GM19043 (cell line): ENCODE measurements at regions not wholly inside any gene's neighbourhood (a gene's known extent, or its start where the extent isn't known, plus 50 kb on each side); places are given as distances from the start of the nearest gene placed in this dataset.

ENCODE experiments used
- ATAC-seq: cut with Tn5 transposase; IDR thresholded peaks from one replicate; pipeline ENCODE4 v1.9.1; 2021; ENCODE audit warnings: low read depth; ENCODE audit not compliant: unreplicated experiment

DNA sequence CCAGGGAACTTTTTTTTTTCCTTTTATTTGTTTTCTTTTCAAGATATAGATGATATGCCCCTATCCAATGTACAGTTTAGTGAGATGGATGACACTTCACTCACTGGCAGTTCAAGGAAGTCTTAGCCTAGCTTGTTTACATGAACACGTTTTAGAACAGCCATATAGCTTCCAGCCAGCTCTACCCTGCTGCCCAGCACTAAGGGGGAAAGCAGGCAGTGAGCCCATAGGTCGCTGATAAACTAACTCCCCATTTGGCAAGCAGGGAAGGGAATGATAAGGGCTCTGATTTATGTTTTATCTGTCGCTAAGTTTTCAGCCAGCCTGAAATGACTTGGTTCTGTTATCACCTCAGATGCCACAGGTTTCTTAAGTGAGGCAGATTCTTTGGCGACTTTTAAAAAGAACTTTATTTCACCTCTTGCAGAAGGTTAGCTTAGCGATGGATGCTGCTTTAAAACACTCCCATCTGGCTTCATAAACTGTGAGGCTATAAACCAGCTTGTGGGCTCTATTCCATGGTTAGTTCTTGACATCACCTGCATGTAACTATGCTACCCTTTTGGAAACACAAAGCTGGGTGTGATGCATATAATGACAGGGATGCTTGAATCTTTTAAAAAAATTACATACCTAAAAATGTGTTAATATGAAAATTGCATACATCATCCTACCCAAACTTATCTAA lies 348.4 kb downstream of the FBXO8 start:
- no peak for ATAC-seq

DNA sequence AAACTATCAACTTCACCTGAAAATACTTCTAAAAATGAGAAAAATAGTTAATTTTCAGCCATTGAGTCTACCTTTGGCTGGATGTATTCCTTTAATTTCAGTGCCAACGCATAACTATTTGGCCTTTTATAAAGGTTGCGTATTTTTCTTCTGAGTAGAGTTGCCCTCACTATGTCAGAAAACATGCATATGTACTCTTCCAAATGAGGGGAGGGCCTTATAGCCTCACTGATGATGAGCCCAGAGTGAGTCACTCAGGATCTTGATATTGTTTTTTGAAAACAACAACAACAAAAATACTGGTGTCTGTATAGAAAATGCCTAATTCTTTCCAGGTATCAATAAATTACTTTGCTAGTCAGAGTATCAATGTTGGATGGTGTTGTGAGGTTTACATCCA lies 349.3 kb downstream of the FBXO8 start:
- ATAC-seq: no peak

DNA sequence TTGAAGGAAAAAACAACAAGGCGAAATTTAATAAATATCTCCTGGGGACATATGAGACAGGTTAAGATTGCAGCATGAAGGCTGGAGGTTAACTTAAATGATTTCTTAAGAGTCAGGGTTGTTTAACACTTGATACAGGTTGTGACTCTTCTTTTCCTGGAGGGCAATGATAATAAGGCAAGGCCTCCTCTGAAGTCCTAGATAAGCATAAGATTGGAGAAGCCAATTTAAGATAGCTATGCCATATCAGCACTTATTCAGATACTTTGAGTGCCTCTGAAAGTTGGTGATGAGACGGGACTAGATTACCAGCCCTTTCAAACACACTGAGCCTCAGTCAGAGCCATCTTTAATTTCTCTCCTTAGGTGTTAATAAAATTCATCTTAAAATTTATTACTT lies 350.8 kb downstream of the FBXO8 start:
- ATAC-seq: no peak

DNA sequence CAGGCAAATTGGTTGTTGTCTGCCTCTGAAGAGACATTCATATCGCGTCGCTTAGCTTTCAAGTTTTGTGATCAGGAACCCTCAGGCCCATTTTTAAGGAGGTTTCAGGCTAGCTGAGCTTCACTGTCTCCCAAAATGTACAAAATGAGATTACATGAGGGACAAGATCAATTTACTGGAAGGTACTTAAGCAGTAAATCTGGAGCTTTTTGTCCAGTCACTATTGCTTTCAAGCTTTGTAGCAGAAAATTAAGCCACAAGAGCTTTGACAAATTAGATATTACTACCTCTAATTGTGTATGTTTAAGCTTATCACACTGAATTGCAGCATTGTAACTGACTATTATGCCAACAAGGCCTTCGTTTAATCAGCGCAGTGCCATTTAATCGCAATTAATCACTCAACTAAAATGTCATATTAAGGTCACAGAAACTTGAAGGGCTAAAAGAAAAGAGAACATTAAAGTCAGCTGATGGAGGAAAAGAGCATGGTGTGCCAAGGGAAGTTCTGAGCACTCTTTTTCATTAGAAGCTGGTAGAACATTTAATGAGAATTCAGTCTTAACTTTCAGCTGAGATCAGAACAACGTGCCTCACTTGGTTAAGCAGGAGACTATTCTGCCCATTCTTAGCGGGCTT lies 353.0 kb downstream of the FBXO8 start:
- ATAC-seq: no peak

DNA sequence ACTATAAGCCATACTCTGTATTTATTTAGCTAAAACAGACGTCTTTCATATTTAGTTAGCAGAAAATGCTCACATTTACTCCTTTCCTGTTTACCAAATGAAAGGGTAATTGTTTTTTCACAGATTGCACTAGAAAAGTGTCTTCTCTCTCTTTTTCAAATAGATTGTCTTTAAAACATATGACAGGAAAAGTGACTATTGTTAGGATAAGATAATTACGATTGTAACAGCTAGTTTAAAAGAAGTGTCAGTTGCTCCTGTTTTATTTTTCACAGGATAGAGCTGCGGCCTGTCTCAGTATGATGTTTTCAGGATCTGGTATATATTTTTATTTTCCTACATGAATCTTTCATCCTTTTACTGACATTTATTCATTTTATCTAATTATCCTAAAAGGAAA lies 353.5 kb downstream of the FBXO8 start:
- ATAC-seq: no peak

DNA sequence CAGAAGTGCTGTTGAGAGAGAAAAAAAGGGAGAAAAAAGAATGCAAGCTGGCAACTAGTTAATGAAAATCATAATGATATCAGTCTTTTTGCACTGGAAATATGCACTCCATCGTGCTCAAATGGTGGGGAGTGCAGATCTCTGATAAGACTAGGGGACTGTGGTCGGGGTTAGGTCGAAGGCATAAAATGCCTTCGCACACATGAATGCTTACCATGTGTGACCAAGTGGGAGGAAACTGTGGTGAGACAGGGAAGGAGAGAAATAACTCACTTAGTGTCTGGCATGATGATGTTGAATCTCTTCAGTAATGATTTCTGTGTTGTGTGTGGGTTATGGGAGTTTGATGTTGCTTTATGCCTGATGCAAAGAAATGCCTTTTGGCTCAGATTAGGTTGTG lies 358.9 kb downstream of the FBXO8 start:
- no peak for ATAC-seq

DNA sequence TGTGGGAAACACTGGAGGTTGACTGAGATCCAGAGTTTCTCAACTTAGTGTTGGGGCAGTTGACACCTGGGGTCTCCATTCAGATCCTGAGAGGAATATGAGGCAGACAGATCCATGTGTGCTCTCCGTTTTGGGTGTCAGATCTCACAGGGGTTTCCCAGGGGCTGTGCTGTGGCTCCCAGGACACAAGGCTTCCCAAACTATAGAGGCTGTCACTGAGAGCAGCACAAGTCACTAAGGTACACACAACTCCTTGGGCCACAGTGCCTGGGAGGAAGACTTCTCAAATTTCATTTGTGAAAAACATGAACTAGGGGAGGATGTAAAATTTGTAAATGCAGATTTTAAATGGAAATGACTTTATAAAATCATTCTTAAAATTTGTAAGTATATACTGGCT lies 363.6 kb downstream of the FBXO8 start:
- ATAC-seq: no peak

DNA sequence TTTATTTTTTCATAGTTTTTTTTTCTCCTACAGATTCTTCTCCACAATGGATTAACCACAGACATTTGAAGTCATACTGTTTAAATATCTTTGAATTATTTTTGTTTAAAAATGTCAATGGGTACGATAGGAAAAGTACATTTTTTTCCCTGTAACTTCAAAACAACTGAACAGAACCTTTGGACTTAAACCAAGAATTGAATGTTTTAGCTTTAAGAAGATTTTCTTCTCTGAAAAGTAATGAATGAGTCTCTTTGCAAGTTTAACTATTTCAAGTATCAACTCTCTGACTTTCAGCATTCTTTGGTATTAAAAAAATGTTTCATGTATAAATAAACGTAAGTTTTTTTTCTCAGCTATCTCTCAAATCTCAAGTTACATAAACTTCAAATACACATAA lies 364.3 kb downstream of the FBXO8 start:
- ATAC-seq: no peak

DNA sequence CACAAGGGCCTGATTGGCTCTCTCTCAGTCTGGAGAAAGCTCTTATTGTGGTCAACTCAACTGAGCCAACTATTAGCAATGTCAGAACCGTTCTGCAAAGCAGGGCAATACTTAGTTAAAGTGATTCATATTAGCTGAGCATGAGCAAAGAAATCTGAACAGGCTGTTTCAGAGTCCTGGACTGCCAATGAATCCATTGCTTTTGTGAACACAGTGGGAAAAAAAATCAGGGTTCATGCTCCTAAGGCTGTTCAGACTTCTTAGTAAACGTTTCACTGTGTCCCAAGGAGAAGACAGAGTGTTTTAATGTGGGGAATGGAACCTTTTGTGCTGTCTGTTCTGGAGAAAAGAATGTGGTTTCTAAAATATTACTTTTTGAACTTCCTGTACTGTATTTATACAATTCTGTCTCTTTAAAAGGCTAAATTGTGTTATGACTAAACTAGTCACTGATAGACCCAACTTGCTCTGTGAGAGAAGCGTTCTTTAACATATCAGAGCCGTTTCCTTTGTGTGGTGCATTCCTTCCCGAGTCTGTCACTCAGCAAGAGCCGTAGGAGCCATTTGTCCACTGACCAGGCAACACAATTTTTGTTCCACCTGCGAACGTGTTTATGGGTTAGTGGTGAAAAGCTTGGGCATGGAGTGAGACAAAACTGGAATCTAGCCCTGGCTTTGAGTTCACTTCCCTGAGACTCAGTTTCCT lies 366.1 kb downstream of the FBXO8 start:
- no peak for ATAC-seq

DNA sequence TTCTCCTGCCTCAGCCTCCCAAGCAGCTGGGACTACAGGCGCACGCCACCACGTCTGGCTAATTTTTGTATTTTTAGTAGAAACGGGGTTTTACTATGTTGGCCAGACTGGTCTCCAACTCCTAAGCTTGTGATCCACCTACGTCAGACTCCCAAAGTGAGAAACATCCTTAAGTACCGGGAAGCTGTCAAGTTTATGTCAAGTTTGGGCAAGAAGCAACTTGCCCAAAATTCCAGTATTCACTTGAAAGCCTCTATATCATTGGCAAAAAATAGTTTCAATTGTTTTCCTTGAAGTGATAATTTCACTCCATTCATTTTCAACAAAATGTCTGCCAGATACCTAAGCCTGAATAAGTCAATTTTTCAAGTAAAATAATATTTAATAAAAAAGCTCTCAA lies 370.0 kb downstream of the FBXO8 start:
- ATAC-seq: no peak

DNA sequence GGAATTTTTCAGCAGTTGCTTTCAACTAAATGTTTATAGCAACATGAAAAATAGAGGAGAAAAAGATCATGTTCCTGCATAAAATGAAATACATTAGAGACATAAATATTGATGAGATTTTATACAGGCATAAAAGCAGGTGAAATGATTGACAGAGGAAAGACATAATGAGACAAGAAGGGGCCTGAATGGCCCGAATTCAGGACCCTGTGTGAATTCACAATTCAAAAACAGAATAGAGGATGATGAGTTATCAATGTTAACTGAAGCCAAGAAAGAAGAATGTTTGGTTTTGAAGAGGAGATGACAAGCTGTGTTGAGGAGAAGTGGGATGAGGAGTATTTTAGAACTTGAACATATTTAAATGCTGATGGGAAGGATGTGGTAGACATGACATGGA lies 371.1 kb downstream of the FBXO8 start:
- no peak for ATAC-seq

DNA sequence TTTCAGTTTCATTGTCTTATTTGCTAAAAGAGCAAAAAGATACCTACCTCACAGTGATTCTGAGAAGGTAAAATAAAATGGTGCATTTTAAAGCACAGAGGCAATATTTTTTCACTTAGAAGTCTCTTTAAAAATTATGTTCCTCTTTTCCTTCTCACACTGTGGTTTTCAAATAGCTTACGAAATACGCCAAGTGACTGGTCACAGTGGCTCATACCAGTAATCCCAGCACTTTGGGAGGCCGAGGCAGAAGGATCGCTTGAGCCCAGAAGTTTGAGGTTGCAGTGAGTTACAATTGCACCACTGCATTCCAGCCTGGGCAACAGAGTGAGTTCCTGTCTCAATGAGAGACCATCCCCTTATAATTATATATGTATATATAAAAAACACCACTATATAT lies 372.6 kb downstream of the FBXO8 start:
- ATAC-seq: no peak

DNA sequence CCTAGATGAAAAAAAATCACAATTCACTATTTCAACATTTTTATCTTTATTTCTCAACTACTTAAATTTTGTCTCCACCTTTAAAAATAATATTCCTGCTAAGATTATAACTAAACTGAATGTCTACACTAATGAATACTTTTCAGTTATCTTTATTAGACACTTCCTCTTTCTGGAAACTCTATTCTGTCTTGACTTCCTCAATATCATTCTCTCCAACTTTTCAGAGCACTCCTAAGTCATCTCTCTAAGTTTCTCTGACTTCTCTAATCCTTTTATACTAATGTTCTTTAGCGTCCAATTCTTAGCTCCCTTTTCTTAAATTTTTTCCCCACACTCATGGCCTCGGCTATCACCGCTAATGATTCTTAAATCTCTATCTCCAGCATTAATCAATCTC lies 374.2 kb downstream of the FBXO8 start:
- ATAC-seq: no peak

DNA sequence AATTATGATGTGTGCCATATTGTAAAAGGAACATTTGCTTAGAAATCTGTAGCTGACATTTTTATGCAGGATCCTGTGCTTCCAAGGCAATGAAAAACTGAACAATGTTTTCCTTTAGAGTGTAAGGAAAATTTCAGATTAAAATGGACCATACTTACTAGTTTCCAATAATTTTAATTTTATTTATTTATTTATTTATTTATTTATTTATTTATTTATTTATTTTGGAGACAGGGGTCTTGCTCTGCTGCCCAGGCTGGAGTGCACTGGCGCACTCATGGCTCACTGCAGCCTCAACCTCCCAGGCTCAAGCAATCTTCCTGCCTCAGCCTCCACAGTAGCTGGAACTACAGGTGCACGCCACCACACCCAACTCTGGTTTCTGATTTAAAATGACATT lies 369.8 kb upstream of the HAND2 start:
- no peak for ATAC-seq

DNA sequence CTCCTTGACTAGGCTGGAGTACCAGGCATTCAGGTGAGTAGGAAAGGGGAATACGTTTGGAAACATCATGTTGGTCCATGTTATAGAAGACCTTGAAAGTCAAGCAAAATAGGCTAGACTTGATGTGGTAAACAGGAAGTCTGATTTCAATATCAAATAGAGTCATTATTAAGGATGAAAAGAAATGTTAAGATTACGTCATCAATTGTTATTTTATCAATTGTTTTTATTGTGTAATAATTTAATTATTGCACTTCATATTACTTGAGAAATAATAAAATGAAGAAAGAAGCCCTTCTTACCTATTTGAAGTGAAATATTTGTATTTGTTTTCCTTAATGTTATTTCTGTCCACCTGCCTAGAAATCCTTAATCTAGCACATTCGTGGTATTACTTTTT lies 361.0 kb upstream of the HAND2 start:
- no peak for ATAC-seq

DNA sequence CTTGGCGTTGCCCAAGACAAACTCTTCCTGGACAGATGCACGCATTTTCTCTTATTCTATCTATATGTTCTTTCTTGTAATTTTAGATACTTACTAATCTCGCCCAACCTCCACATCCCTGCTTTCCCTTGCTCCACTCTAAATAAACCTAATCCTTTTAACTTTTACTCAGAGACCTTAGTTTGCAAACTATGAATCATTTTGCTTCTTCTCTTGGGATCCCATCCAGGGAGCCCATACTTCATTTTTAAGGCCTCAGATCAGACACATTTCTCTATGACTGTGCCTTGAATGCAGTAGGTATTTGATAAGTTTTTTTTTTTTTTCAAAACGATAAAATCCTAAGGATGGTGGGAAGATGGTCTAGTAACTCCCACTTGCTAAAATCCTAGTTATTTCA lies 353.8 kb upstream of the HAND2 start:
- ATAC-seq: no peak

DNA sequence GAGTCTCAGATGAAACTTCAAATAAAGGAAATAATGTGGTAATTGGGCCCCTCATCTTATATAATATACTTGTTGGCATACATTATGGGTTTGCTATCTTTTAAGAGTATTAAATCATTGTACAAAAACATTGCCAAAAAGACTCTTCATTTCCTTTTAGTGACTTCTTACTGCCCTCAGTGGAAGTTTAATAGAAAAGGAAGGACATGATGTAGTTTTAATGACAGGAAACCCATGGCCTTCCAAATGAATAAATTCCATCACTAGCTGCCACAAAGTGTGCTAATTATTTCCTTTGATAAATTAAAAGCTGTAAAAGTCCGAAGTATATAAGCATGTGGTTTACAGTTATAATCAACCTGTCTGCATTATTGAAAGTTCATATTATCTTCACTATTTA lies 350.9 kb upstream of the HAND2 start:
- ATAC-seq: no peak

DNA sequence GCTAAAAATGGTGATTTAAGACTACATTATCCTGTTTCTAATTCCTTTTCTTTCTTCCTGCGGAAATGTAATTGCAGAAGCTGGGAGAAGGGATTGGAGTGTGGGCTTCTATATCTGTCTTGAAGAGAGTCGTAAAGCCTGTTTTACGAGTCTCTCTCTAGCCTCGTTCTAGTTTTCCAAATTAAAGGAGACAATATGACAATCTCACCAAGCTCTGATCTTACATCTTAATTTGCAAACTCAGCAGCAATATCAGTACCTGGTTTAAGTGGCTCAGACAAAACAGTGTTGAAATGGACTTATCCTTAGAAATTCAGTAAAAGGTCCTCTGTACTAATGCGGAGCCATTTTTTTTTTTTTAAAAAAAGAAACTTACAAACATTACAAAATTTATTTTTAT lies 349.5 kb upstream of the HAND2 start:
- no peak for ATAC-seq

DNA sequence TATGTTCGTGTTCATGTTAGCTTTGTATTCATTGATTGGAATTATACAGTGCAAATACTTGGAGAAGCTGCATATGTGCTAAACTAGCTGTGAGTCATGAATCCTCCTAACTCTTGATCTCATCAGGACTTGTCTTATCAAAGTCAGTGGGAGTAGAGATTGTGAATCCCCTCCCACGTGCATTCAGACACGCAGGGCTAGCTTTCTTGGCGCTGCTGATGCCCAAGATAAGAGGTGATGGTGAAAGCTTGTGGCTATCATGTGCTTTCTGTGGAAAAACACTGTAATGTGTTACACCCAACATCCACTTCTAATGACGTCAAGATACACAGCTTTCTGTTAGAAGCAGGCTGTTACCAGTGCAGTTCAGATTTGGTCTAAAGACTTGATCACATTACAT lies 348.7 kb upstream of the HAND2 start:
- no peak for ATAC-seq

DNA sequence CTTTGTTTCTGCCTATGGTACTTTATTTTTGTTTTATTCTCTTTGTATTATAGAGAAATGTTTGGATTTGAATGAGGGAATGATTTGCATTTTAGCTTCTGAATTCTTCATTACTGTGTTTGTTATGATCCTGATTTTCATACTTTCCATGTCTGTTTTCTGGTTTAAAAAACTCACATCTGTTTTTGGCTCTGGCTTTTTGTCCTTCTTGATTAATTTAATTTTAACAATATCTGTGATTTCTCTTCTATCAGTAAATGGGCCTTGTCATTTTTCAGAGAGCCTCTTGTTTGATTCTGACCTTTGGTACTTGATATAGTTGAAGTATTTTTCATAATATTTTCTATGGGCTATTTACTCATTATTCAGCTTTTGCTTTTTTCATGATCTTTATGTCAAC lies 341.6 kb upstream of the HAND2 start:
- no peak for ATAC-seq

DNA sequence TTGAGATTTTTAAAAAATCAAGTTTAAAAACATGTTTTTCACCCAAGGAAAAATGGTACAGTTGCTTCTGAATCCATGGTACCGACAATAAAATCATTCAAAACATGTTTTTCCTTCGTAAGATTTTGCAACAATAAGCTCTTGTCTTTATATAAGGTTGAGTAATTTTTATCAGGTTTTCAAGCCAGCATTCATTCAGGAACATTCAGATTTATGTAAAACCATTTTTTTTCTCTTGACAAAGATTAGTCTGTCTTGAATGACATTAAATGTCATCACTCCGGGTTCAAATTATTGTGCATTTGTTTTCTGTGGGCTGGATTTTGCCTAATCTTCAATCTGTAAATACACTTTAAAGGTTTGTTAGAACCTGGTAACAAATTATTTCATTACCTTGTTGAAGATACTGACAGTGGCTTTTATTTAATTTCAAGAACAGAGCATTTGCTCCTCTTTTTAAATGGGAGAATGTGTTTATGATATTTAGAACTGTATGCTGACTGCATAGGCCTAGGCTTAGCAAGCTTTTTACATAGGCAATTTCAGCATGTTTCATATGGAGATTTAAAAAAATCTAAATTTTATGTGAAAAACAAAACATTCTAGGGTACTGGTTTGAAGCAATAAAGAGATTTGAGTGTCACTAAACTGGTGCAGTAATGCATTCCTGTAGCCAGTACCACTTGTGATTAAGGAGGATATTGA lies 336.4 kb upstream of the HAND2 start:
- ATAC-seq: no peak

DNA sequence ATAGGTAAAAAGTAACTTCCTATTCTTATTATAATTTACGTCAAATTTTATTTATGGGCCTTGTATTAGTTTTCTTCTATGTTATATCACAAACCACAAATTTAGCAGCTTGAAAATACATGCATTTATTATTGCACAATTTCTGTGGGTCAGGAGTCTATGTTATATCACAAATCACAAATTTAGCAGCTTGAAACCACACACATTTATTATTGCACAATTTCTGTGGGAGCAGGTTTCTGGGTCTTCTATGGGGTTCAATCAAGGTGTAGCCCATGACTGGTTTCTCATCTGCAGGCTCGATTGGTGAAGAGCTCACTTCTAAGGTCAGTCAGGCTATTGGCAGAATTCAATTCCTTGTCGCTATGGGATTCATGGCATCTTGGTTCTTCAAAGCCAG lies 332.7 kb upstream of the HAND2 start:
- ATAC-seq: no peak
